PC-9 (cell line): ENCODE measurements at regions not wholly inside any gene's neighbourhood (a gene's known extent, or its start where the extent isn't known, plus 50 kb on each side); places are given as distances from the start of the nearest gene placed in this dataset.

Experiments used
- BruUV-seq: library from RNA; stranded (reverse); fragments of 400-500 nt; replicated peaks from 2 replicates; lab custom pipeline; 2021; lab: Mats Ljungman, UMichigan
- CTCF ChIA-PET: fragments of 300-600 bp; sonication (Branson Sonifier 250); formaldehyde crosslinking; loops from one replicate; lab custom pipeline; 2022; ENCODE audit warnings: antibody characterized with exemption; lab: Charles Lee
- POLR2A ChIA-PET: fragments of 300-600 bp; sonication (Branson Sonifier 250); formaldehyde crosslinking; loops from one replicate; lab custom pipeline; 2022; ENCODE audit warnings: antibody characterized with exemption; ENCODE audit not compliant: unreplicated experiment; lab: Charles Lee
- DNase-seq, 2 experiments: peaks; one replicate each; pipeline versions ENCODE4 v3.0.0 to v3.0.0-alpha.2; 2015 to 2022; ENCODE audit warnings: mixed read lengths in 1 of 2
- H2AFZ ChIP-seq: fragments of 200-600 bp; sonication (generic); 2 replicates; pipeline ENCODE4 v1.8.1; 2017; ENCODE audit warnings: antibody characterized with exemption
- H3F3A ChIP-seq: fragments of 200-600 bp; sonication (generic); 2 replicates; pipeline ENCODE4 v1.8.1; 2017; ENCODE audit warnings: antibody characterized with exemption, mild to moderate bottlenecking, low read depth; ENCODE audit not compliant: insufficient read depth
- H3K27ac ChIP-seq: fragments of 200-600 bp; sonication (generic); 2 replicates; pipeline ENCODE4 v1.6.1; 2016; ENCODE audit warnings: mixed run types
- H3K27me3 ChIP-seq: fragments of 200-600 bp; sonication (generic); 2 replicates; pipeline ENCODE4 v1.6.1; 2016; ENCODE audit warnings: low read depth, mixed run types; ENCODE audit not compliant: insufficient read depth
- H3K36me3 ChIP-seq: fragments of 200-600 bp; sonication (generic); 2 replicates; pipeline ENCODE4 v1.6.1; 2016; ENCODE audit warnings: low read depth, mixed run types
- H3K4me1 ChIP-seq: fragments of 200-600 bp; sonication (generic); replicated peaks from 2 replicates; pipeline ENCODE4 v1.6.1; 2016; ENCODE audit warnings: mixed run types; ENCODE audit not compliant: insufficient read depth
- H3K4me2 ChIP-seq: fragments of 200-600 bp; sonication (generic); 2 replicates; pipeline ENCODE4 v1.6.1; 2017; ENCODE audit warnings: mixed run types
- H3K4me3 ChIP-seq: fragments of 200-600 bp; sonication (generic); 2 replicates; pipeline ENCODE4 v1.6.1; 2016; ENCODE audit warnings: mixed run types
- H3K79me2 ChIP-seq: fragments of 200-600 bp; sonication (generic); 2 replicates; pipeline ENCODE4 v1.6.1; 2017; ENCODE audit warnings: low read depth, mixed run types
- H3K9me2 ChIP-seq: fragments of 200-600 bp; sonication (generic); 2 replicates; pipeline ENCODE4 v1.8.1; 2017; ENCODE audit warnings: mild to moderate bottlenecking; ENCODE audit not compliant: insufficient read depth
- H3K9me3 ChIP-seq: fragments of 200-600 bp; sonication (generic); 2 replicates; pipeline ENCODE4 v1.8.1; 2016; ENCODE audit warnings: low read depth; ENCODE audit not compliant: insufficient read depth
- H4K20me1 ChIP-seq: fragments of 200-600 bp; sonication (generic); 2 replicates; pipeline ENCODE4 v1.8.1; 2017; ENCODE audit not compliant: insufficient read depth
- CTCF ChIP-seq: fragments of 200-600 bp; sonication (generic); conservative IDR thresholded peaks from 2 replicates; pipeline ENCODE4 v1.6.1; 2017; ENCODE audit warnings: mixed run types, antibody characterized with exemption, mild to moderate bottlenecking, moderate library complexity
- EZH2 ChIP-seq: fragments of 200-600 bp; sonication (generic); IDR thresholded peaks from 2 replicates; pipeline ENCODE4 v1.8.0; 2017; ENCODE audit warnings: antibody characterized with exemption, low read depth
- intact Hi-C: fragments of 100-400 bp; cut with micrococcal nuclease; formaldehyde crosslinking; loops from one replicate; pipeline ENCODE4 v1.10.0; 2022; ENCODE audit not compliant: unreplicated experiment

GRCh38 chr3:16055606-16056211 lies 118.8 kb upstream of the GALNT15 start:
- Histone ChIP-seq H3K79me2 (no peaks in the 10 kb centered on the region), H3K4me1 (peaks cover 28% of the 10 kb centered on the region), H2AFZ (no peak overlapping the region), H3K36me3 (no peaks in the 10 kb centered on the region), H3K9me3 (0 out of 2 replicates have a peak, but pooled peaks cover 5% of the 10 kb centered on the region), H3K27me3 (no peaks in the 10 kb centered on the region), H4K20me1 (no peaks in the 10 kb centered on the region), H3K4me3 (no peak overlapping the region), H3K9me2 (no peaks in the 10 kb centered on the region), H3F3A (peaks cover 16% of the 10 kb centered on the region), H3K4me2 (no peak overlapping the region), H3K27ac (no peak overlapping the region)
- DNase-seq: no peak
- BruUV-seq: no TSS peak
- CTCF ChIA-PET: interaction anchor here (0.6 kb wide), 1 partner anchor 17 kb away, joined by 3 read pairs; no protein-coding TSS in a partner anchor
- POLR2A ChIA-PET: interaction anchor here (0.5 kb wide), 1 partner anchor 15 kb away, joined by 7 read pairs; no protein-coding TSS in a partner anchor
- intact Hi-C loops: no loop called here
- TF ChIP-seq CTCF (no peak), EZH2 (no peak)

GRCh38 chr3:16056217-16056616 lies 118.3 kb upstream of the GALNT15 start:
- Histone ChIP-seq H3K9me2 (no peaks in the 10 kb centered on the region), H3F3A (peaks cover 21% of the 10 kb centered on the region), H3K36me3 (no peaks in the 10 kb centered on the region), H3K4me3 (no peak overlapping the region), H3K9me3 (0 out of 2 replicates have a peak, but pooled peaks cover 5% of the 10 kb centered on the region), H3K27me3 (no peaks in the 10 kb centered on the region), H3K4me2 (no peak overlapping the region), H2AFZ (no peak overlapping the region), H4K20me1 (no peaks in the 10 kb centered on the region), H3K4me1 (peaks cover 34% of the 10 kb centered on the region), H3K27ac (no peak overlapping the region), H3K79me2 (no peaks in the 10 kb centered on the region)
- intact Hi-C loops: no loop called here
- BruUV-seq: no TSS peak
- no peak for TF ChIP-seq CTCF
- TF ChIP-seq EZH2: no peak
- DNase-seq: no peak
- CTCF ChIA-PET: interaction anchor here (0.6 kb wide), 1 partner anchor 17 kb away, joined by 3 read pairs; no protein-coding TSS in a partner anchor
- POLR2A ChIA-PET: interaction anchor here (0.5 kb wide), 1 partner anchor 15 kb away, joined by 7 read pairs; no protein-coding TSS in a partner anchor

GRCh38 chr3:16058521-16058920 lies 116.0 kb upstream of the GALNT15 start:
- Histone ChIP-seq H3K4me2 (peak overlapping the region; percentile 63; the same call in 1 of the 2 replicates), H3K27ac (peak overlapping the region; percentile 77)
- CTCF ChIA-PET: interaction anchor here (0.6 to 0.9 kb wide), 4 partner anchors 9 to 793 kb away, joined by 3 read pairs; no protein-coding TSS in a partner anchor

More at GRCh38 chr3:16058521-16058920, 116.0 kb upstream of the GALNT15 start:
- no TSS peak for BruUV-seq
- no peaks in the 10 kb centered on the region for H3K27me3 ChIP-seq
- TF ChIP-seq CTCF: no peak
- no peak for TF ChIP-seq EZH2
- no peak overlapping the region for H3K4me3 ChIP-seq
- H4K20me1 ChIP-seq: no peaks in the 10 kb centered on the region
- H3K4me1 ChIP-seq: peaks cover 44% of the 10 kb centered on the region
- H3K36me3 ChIP-seq: no peaks in the 10 kb centered on the region
- 0 out of 2 replicates have a peak, but pooled peaks cover 5% of the 10 kb centered on the region for H3K9me3 ChIP-seq
- H2AFZ ChIP-seq: no peak overlapping the region
- intact Hi-C loops: no loop called here
- H3K79me2 ChIP-seq: no peaks in the 10 kb centered on the region
- no peaks in the 10 kb centered on the region for H3K9me2 ChIP-seq
- peak in 1 of 2 experiments; percentile 49 for DNase-seq
- POLR2A ChIA-PET: no interaction called here
- peaks cover 27% of the 10 kb centered on the region for H3F3A ChIP-seq
